GM12878 (cell line): ENCODE measurements at regions not wholly inside any gene's neighbourhood (a gene's known extent, or its start where the extent isn't known, plus 50 kb on each side); places are given as distances from the start of the nearest gene placed in this dataset.

Source experiments
- ATAC-seq: fragments of 200-7000 bp; cut with Tn5 transposase; 3 replicates; pipeline ENCODE4 v1.9.1; 2020; ENCODE audit warnings: mild to moderate bottlenecking, moderate library complexity
- BruUV-seq: library from RNA; stranded (reverse); fragments of 400-500 nt; replicated peaks from 2 replicates; lab custom pipeline; 2021; lab: Mats Ljungman, UMichigan
- CTCF ChIA-PET: fragments of 300-600 bp; sonication (Branson Sonifier 250); formaldehyde crosslinking; extraction: SDS; loops from one replicate; lab custom pipeline; 2021; ENCODE audit warnings: inconsistent platforms; lab: Yijun Ruan, JAX
- POLR2A ChIA-PET: fragments of 350-600 bp; formaldehyde crosslinking; extraction: SDS; loops from one replicate; lab custom pipeline; 2021; ENCODE audit warnings: inconsistent platforms; lab: Charles Lee
- RAD21 ChIA-PET: fragments of 300-600 bp; sonication (Branson Sonifier 250); formaldehyde crosslinking; loops from one replicate; lab custom pipeline; 2023; ENCODE audit warnings: antibody characterized with exemption; ENCODE audit not compliant: unreplicated experiment; lab: Charles Lee
- SMC1A ChIA-PET: fragments of 300-600 bp; sonication (Branson Sonifier 250); formaldehyde crosslinking; loops from one replicate; lab custom pipeline; 2023; ENCODE audit not compliant: unreplicated experiment, uncharacterized antibody; lab: Charles Lee
- DNase-seq: peaks from one replicate; pipeline ENCODE4 v3.0.0-alpha.2; 2011; ENCODE audit warnings: low read depth, low spot score
- FAIRE-seq: peaks from 3 replicates; lab custom pipeline; 2011; peaks lifted over from hg19 to GRCh38; lab: Jason Lieb, UNC
- H2AFZ ChIP-seq: 2 replicates; pipeline ENCODE4 v1.6.0; 2011; ENCODE audit warnings: low read depth, low read length, control low read depth; ENCODE audit not compliant: control insufficient read depth
- H3K27ac ChIP-seq: 2 replicates; pipeline ENCODE4 v1.5.1; 2011; ENCODE audit warnings: control low read depth; ENCODE audit not compliant: control insufficient read depth, insufficient read depth
- H3K27me3 ChIP-seq, 2 experiments: replicated peaks in 1 of 2; 2 replicates each; pipeline versions ENCODE4 v1.6.0 to v1.6.1; 2011; ENCODE audit warnings: low read length in 1 of 2; ENCODE audit not compliant: control insufficient read depth in 2 of 2, insufficient read depth in 2 of 2
- H3K36me3 ChIP-seq, 2 experiments: 2 replicates each; pipeline ENCODE4 v1.5.1; 2011; ENCODE audit warnings: low read length in 1 of 2; ENCODE audit not compliant: control insufficient read depth in 2 of 2, insufficient read depth in 2 of 2
- H3K4me1 ChIP-seq: 2 replicates; pipeline ENCODE4 v1.6.1; 2011; ENCODE audit warnings: mild to moderate bottlenecking, low read length, moderate library complexity, mixed read lengths; ENCODE audit not compliant: control insufficient read depth, insufficient read depth
- H3K4me2 ChIP-seq: 2 replicates; pipeline ENCODE4 v1.6.0; 2011; ENCODE audit warnings: control low read depth; ENCODE audit not compliant: control insufficient read depth, insufficient read depth
- H3K4me3 ChIP-seq: fragments of 200-600 bp; sonication (generic); 2 replicates; pipeline ENCODE4 v1.5.1; 2016
- H3K79me2 ChIP-seq: 2 replicates; pipeline ENCODE4 v1.6.0; 2011; ENCODE audit warnings: low read length; ENCODE audit not compliant: control insufficient read depth, insufficient read depth
- H3K9ac ChIP-seq: 2 replicates; pipeline ENCODE4 v1.8.0; 2011; ENCODE audit warnings: low read length, control low read depth, mixed read lengths; ENCODE audit not compliant: control insufficient read depth, insufficient read depth
- H3K9me3 ChIP-seq: replicated peaks from 3 replicates; pipeline ENCODE4 v1.5.1; 2011; ENCODE audit warnings: mild to moderate bottlenecking, low read length; ENCODE audit not compliant: control insufficient read depth, insufficient read depth
- H4K20me1 ChIP-seq: 2 replicates; pipeline ENCODE4 v1.6.0; 2011; ENCODE audit not compliant: control insufficient read depth, insufficient read depth
- DPF2 ChIP-seq: fragments of 450-650 bp; IDR thresholded peaks from 2 replicates; pipeline ENCODE4 v1.6.1; 2017; ENCODE audit warnings: mild to moderate bottlenecking
- HCFC1 ChIP-seq: fragments of 150-350 bp; IDR thresholded peaks from 2 replicates; pipeline ENCODE4 v1.6.1; 2014; ENCODE audit warnings: low read length
- POLR2A ChIP-seq: IDR thresholded peaks from 2 replicates; pipeline ENCODE4 v1.6.1; 2011; ENCODE audit warnings: low read depth, mild to moderate bottlenecking, low read length
- ZNF274 ChIP-seq: IDR thresholded peaks from one replicate; pipeline ENCODE4 v1.8.0; 2011; ENCODE audit not compliant: insufficient read length, insufficient read depth
- ZNF622 ChIP-seq: fragments of 450-650 bp; IDR thresholded peaks from 2 replicates; pipeline ENCODE4 v1.6.1; 2017; ENCODE audit warnings: mild to moderate bottlenecking, inconsistent platforms
- WGBS: methylation state at CpG from one replicate; pipeline ENCODE4 v1.1.6; 2016; ENCODE audit warnings: low lambda C conversion rate; ENCODE audit not compliant: insufficient replicate concordance, insufficient coverage; ENCODE audit errors: missing lambda C conversion rate; 5-methylcytosine and 5-hydroxymethylcytosine counted together
- in situ Hi-C: fragments of 300-500 bp; cut with MboI; formaldehyde crosslinking; loops from 9 replicates; pipeline ENCODE4 v1.14.3; 2018; ENCODE audit warnings: mixed read lengths
- intact Hi-C: fragments of 100-400 bp; cut with micrococcal nuclease; formaldehyde crosslinking; loops from one replicate; pipeline ENCODE4 v1.14.2; 2022; ENCODE audit not compliant: unreplicated experiment
- TF ChIP-seq, protein P1 (sequence below): fragments of 450-650 bp; formaldehyde crosslinking; IDR thresholded peaks from 2 replicates; pipeline ENCODE4 v1.4.0; 2020; ENCODE audit warnings: mild to moderate bottlenecking, moderate library complexity
- TF ChIP-seq, protein P2 (sequence below): fragments of 450-650 bp; IDR thresholded peaks from 2 replicates; pipeline ENCODE4 v1.6.1; 2016; ENCODE audit warnings: mild to moderate bottlenecking
- TF ChIP-seq, protein P3 (sequence below): IDR thresholded peaks from 2 replicates; pipeline ENCODE4 v1.6.1; 2012; ENCODE audit warnings: improper control_type of control experiment, low read depth, low read length; ENCODE audit not compliant: insufficient replicate concordance
- TF ChIP-seq, protein P4 (sequence below): fragments of 150-350 bp; IDR thresholded peaks from 2 replicates; pipeline ENCODE4 v1.6.1; 2016; ENCODE audit warnings: low read depth, low read length
- TF ChIP-seq, protein P5 (sequence below): fragments of 450-650 bp; IDR thresholded peaks from 2 replicates; pipeline ENCODE4 v1.6.1; 2017; ENCODE audit warnings: low read depth, mild to moderate bottlenecking, moderate library complexity

DNA sequence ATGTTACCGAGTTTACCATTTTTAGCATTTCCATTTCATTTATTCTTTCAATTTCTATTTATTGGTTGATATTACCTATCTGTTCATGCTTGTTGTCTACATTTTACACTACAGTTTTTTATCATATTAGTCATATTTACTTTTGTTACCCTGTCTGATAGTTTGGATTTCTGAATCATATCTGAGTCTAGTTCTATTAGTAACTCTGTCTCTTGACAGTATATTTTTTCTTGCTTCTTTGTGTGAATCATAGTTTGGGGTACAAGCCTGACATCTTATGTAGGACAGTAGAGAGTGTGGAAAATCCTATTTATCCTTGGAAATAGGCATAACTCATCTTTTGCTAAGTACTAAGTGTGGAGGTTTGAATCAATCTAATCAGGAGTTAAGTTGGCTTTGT is 263.9 kb upstream of the SESN3 start:
- H3K27ac ChIP-seq, result no peak overlapping the region
- no peaks in the 10 kb centered on the region for H3K79me2 ChIP-seq
- no peak overlapping the region for H3K4me2 ChIP-seq
- ATAC-seq (no peak), FAIRE-seq (no peak), DNase-seq (no peak)
- no peaks in the 10 kb centered on the region for H4K20me1 ChIP-seq
- WGBS, result 53% methylated on average over 1 of the region's 1 CpG
- H3K4me3 ChIP-seq, result no peak overlapping the region
- ChIA-PET SMC1A (interaction anchor here (0.6 to 1.4 kb wide), 3 partner anchors 9 to 264 kb away, joined by 3 read pairs; partner anchors contain the start of gene SESN3), RAD21 (no interaction called here), CTCF (no interaction called here), POLR2A (no interaction called here)
- no peaks in the 10 kb centered on the region for H3K4me1 ChIP-seq
- no peaks in the 10 kb centered on the region for H3K36me3 ChIP-seq
- H2AFZ ChIP-seq, result no peak overlapping the region
- in situ Hi-C loops (no loop called here), intact Hi-C loops (no loop called here)
- H3K9me3 ChIP-seq, result no peaks in the 10 kb centered on the region
- 0 out of 4 replicates have a peak, but pooled peaks cover 0 to under 1% of the 10 kb centered on the region in 2 experiments for H3K27me3 ChIP-seq
- no peak overlapping the region for H3K9ac ChIP-seq
- no TSS peak for BruUV-seq
- TF ChIP-seq, protein P1, sequence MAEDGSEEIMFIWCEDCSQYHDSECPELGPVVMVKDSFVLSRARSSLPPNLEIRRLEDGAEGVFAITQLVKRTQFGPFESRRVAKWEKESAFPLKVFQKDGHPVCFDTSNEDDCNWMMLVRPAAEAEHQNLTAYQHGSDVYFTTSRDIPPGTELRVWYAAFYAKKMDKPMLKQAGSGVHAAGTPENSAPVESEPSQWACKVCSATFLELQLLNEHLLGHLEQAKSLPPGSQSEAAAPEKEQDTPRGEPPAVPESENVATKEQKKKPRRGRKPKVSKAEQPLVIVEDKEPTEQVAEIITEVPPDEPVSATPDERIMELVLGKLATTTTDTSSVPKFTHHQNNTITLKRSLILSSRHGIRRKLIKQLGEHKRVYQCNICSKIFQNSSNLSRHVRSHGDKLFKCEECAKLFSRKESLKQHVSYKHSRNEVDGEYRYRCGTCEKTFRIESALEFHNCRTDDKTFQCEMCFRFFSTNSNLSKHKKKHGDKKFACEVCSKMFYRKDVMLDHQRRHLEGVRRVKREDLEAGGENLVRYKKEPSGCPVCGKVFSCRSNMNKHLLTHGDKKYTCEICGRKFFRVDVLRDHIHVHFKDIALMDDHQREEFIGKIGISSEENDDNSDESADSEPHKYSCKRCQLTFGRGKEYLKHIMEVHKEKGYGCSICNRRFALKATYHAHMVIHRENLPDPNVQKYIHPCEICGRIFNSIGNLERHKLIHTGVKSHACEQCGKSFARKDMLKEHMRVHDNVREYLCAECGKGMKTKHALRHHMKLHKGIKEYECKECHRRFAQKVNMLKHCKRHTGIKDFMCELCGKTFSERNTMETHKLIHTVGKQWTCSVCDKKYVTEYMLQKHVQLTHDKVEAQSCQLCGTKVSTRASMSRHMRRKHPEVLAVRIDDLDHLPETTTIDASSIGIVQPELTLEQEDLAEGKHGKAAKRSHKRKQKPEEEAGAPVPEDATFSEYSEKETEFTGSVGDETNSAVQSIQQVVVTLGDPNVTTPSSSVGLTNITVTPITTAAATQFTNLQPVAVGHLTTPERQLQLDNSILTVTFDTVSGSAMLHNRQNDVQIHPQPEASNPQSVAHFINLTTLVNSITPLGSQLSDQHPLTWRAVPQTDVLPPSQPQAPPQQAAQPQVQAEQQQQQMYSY, result no peak
- TF ChIP-seq ZNF622 (no peak), HCFC1 (no peak), ZNF274 (no peak), POLR2A (no peak), DPF2 (no peak)
- TF ChIP-seq, protein P2, sequence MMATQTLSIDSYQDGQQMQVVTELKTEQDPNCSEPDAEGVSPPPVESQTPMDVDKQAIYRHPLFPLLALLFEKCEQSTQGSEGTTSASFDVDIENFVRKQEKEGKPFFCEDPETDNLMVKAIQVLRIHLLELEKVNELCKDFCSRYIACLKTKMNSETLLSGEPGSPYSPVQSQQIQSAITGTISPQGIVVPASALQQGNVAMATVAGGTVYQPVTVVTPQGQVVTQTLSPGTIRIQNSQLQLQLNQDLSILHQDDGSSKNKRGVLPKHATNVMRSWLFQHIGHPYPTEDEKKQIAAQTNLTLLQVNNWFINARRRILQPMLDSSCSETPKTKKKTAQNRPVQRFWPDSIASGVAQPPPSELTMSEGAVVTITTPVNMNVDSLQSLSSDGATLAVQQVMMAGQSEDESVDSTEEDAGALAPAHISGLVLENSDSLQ, result no peak
- TF ChIP-seq, protein P3, sequence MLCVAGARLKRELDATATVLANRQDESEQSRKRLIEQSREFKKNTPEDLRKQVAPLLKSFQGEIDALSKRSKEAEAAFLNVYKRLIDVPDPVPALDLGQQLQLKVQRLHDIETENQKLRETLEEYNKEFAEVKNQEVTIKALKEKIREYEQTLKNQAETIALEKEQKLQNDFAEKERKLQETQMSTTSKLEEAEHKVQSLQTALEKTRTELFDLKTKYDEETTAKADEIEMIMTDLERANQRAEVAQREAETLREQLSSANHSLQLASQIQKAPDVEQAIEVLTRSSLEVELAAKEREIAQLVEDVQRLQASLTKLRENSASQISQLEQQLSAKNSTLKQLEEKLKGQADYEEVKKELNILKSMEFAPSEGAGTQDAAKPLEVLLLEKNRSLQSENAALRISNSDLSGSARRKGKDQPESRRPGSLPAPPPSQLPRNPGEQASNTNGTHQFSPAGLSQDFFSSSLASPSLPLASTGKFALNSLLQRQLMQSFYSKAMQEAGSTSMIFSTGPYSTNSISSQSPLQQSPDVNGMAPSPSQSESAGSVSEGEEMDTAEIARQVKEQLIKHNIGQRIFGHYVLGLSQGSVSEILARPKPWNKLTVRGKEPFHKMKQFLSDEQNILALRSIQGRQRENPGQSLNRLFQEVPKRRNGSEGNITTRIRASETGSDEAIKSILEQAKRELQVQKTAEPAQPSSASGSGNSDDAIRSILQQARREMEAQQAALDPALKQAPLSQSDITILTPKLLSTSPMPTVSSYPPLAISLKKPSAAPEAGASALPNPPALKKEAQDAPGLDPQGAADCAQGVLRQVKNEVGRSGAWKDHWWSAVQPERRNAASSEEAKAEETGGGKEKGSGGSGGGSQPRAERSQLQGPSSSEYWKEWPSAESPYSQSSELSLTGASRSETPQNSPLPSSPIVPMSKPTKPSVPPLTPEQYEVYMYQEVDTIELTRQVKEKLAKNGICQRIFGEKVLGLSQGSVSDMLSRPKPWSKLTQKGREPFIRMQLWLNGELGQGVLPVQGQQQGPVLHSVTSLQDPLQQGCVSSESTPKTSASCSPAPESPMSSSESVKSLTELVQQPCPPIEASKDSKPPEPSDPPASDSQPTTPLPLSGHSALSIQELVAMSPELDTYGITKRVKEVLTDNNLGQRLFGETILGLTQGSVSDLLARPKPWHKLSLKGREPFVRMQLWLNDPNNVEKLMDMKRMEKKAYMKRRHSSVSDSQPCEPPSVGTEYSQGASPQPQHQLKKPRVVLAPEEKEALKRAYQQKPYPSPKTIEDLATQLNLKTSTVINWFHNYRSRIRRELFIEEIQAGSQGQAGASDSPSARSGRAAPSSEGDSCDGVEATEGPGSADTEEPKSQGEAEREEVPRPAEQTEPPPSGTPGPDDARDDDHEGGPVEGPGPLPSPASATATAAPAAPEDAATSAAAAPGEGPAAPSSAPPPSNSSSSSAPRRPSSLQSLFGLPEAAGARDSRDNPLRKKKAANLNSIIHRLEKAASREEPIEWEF, result no peak
- TF ChIP-seq, protein P4, sequence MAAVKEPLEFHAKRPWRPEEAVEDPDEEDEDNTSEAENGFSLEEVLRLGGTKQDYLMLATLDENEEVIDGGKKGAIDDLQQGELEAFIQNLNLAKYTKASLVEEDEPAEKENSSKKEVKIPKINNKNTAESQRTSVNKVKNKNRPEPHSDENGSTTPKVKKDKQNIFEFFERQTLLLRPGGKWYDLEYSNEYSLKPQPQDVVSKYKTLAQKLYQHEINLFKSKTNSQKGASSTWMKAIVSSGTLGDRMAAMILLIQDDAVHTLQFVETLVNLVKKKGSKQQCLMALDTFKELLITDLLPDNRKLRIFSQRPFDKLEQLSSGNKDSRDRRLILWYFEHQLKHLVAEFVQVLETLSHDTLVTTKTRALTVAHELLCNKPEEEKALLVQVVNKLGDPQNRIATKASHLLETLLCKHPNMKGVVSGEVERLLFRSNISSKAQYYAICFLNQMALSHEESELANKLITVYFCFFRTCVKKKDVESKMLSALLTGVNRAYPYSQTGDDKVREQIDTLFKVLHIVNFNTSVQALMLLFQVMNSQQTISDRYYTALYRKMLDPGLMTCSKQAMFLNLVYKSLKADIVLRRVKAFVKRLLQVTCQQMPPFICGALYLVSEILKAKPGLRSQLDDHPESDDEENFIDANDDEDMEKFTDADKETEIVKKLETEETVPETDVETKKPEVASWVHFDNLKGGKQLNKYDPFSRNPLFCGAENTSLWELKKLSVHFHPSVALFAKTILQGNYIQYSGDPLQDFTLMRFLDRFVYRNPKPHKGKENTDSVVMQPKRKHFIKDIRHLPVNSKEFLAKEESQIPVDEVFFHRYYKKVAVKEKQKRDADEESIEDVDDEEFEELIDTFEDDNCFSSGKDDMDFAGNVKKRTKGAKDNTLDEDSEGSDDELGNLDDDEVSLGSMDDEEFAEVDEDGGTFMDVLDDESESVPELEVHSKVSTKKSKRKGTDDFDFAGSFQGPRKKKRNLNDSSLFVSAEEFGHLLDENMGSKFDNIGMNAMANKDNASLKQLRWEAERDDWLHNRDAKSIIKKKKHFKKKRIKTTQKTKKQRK, result no peak
- TF ChIP-seq, protein P5, sequence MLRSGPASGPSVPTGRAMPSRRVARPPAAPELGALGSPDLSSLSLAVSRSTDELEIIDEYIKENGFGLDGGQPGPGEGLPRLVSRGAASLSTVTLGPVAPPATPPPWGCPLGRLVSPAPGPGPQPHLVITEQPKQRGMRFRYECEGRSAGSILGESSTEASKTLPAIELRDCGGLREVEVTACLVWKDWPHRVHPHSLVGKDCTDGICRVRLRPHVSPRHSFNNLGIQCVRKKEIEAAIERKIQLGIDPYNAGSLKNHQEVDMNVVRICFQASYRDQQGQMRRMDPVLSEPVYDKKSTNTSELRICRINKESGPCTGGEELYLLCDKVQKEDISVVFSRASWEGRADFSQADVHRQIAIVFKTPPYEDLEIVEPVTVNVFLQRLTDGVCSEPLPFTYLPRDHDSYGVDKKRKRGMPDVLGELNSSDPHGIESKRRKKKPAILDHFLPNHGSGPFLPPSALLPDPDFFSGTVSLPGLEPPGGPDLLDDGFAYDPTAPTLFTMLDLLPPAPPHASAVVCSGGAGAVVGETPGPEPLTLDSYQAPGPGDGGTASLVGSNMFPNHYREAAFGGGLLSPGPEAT, result no peak
